IMR-90 (cell line): ENCODE measurements at regions not wholly inside any gene's neighbourhood (a gene's known extent, or its start where the extent isn't known, plus 50 kb on each side); places are given as distances from the start of the nearest gene placed in this dataset.

ENCODE experiments used
- ATAC-seq: fragments of 200-7000 bp; cut with Tn5 transposase; 2 replicates; pipeline ENCODE4 v1.9.1; 2020; ENCODE audit warnings: low read depth, mild to moderate bottlenecking, moderate library complexity
- BruUV-seq: library from RNA; stranded (reverse); fragments of 400-500 nt; replicated peaks from 2 replicates; lab custom pipeline; 2021; lab: Mats Ljungman, UMichigan
- CTCF ChIA-PET: fragments of 300-600 bp; formaldehyde crosslinking; extraction: SDS; loops from one replicate; lab custom pipeline; 2021; ENCODE audit warnings: antibody characterized with exemption; lab: Yijun Ruan, JAX
- POLR2A ChIA-PET: fragments of 300-600 bp; sonication (Branson Sonifier 250); formaldehyde crosslinking; loops from one replicate; lab custom pipeline; 2022; ENCODE audit warnings: antibody characterized with exemption; ENCODE audit not compliant: unreplicated experiment; lab: Charles Lee
- DNase-seq: peaks from one replicate; pipeline ENCODE4 v3.0.0; 2013
- H2AFZ ChIP-seq: replicated peaks from 2 replicates; pipeline ENCODE3; 2013; ENCODE audit warnings: low read length, mild to moderate bottlenecking; ENCODE audit not compliant: poor library complexity
- H2AK5ac ChIP-seq: 2 replicates; pipeline ENCODE4 v1.6.1; 2013; ENCODE audit warnings: low read depth, low read length, inconsistent platforms
- H2AK9ac ChIP-seq: replicated peaks from 2 replicates; pipeline ENCODE3; 2013; ENCODE audit warnings: mild to moderate bottlenecking, low read depth, low read length, moderate library complexity; ENCODE audit not compliant: poor library complexity
- H2BK120ac ChIP-seq: 2 replicates; pipeline ENCODE4 v1.6.1; 2013; ENCODE audit warnings: low read depth, low read length, inconsistent platforms
- H2BK15ac ChIP-seq: 3 replicates; pipeline ENCODE4 v1.6.1; 2013; ENCODE audit warnings: low read depth, low read length, inconsistent platforms
- H2BK20ac ChIP-seq: 2 replicates; pipeline ENCODE4 v1.6.1; 2013; ENCODE audit warnings: low read depth, mild to moderate bottlenecking, inconsistent platforms, low read length, moderate library complexity
- H2BK5ac ChIP-seq: 2 replicates; pipeline ENCODE4 v1.6.1; 2013; ENCODE audit warnings: mild to moderate bottlenecking, low read depth, low read length, inconsistent platforms; ENCODE audit not compliant: poor library complexity, severe bottlenecking
- H3K14ac ChIP-seq: replicated peaks from 2 replicates; pipeline ENCODE4 v1.6.1; 2013; ENCODE audit warnings: low read depth, low read length, inconsistent platforms
- H3K18ac ChIP-seq: 2 replicates; pipeline ENCODE4 v1.6.1; 2013; ENCODE audit warnings: low read depth, low read length, control low read depth
- H3K23ac ChIP-seq: 2 replicates; pipeline ENCODE4 v1.6.1; 2013; ENCODE audit warnings: low read depth, low read length, inconsistent platforms
- H3K27ac ChIP-seq: 2 replicates; pipeline ENCODE4 v1.5.1; 2013; ENCODE audit warnings: mild to moderate bottlenecking, control low read depth, low read length; ENCODE audit not compliant: insufficient read depth
- H3K27me3 ChIP-seq: 2 replicates; pipeline ENCODE4 v1.6.1; 2013; ENCODE audit warnings: low read length; ENCODE audit not compliant: control insufficient read depth, insufficient read depth
- H3K36me3 ChIP-seq: 2 replicates; pipeline ENCODE4 v1.6.1; 2013; ENCODE audit warnings: low read length, mixed read lengths; ENCODE audit not compliant: control insufficient read depth, insufficient read depth
- H3K4ac ChIP-seq: 2 replicates; pipeline ENCODE4 v1.6.1; 2013; ENCODE audit warnings: low read depth, low read length, inconsistent platforms
- H3K4me1 ChIP-seq: 2 replicates; pipeline ENCODE4 v1.6.1; 2013; ENCODE audit warnings: low read length, mixed read lengths; ENCODE audit not compliant: control insufficient read depth, insufficient read depth
- H3K4me2 ChIP-seq: 2 replicates; pipeline ENCODE4 v1.6.1; 2013; ENCODE audit warnings: low read depth, mild to moderate bottlenecking, control low read depth, low read length, moderate library complexity
- H3K4me3 ChIP-seq: 2 replicates; pipeline ENCODE4 v1.5.1; 2013; ENCODE audit warnings: low read depth, mild to moderate bottlenecking, control low read depth, low read length, moderate library complexity; ENCODE audit not compliant: insufficient read depth
- H3K56ac ChIP-seq: 2 replicates; pipeline ENCODE4 v1.6.1; 2013; ENCODE audit warnings: low read length, inconsistent platforms; ENCODE audit not compliant: insufficient read depth; ENCODE audit errors: extremely low read depth
- H3K79me1 ChIP-seq, 2 experiments: 2 replicates each; pipeline ENCODE4 v1.6.1; 2013; ENCODE audit warnings: low read length in 2 of 2, inconsistent platforms in 1 of 2, low read depth in 1 of 2
- H3K9ac ChIP-seq: 2 replicates; pipeline ENCODE4 v1.6.1; 2013; ENCODE audit warnings: low read depth, low read length, control low read depth
- H3K9me1 ChIP-seq: 2 replicates; pipeline ENCODE4 v1.6.1; 2013; ENCODE audit warnings: low read length, inconsistent platforms; ENCODE audit not compliant: insufficient read depth
- H3K9me3 ChIP-seq: 2 replicates; pipeline ENCODE4 v1.6.1; 2013; ENCODE audit warnings: low read length; ENCODE audit not compliant: control insufficient read depth, insufficient read depth
- H4K20me1 ChIP-seq: 2 replicates; pipeline ENCODE4 v1.6.1; 2013; ENCODE audit warnings: low read length, inconsistent platforms; ENCODE audit not compliant: insufficient read depth
- H4K5ac ChIP-seq: 2 replicates; pipeline ENCODE4 v1.6.1; 2013; ENCODE audit warnings: mild to moderate bottlenecking, low read depth, low read length, control low read depth
- H4K8ac ChIP-seq, 2 experiments: 2 replicates each; pipeline ENCODE4 v1.6.1; 2013; ENCODE audit warnings: low read depth in 2 of 2, low read length in 2 of 2, control low read depth in 1 of 2, inconsistent platforms in 1 of 2
- H4K91ac ChIP-seq: 2 replicates; pipeline ENCODE4 v1.6.1; 2013; ENCODE audit warnings: low read depth, low read length, inconsistent platforms; ENCODE audit not compliant: insufficient read depth
- BHLHE40 ChIP-seq: fragments of 150-350 bp; IDR thresholded peaks from 2 replicates; pipeline ENCODE4 v1.6.1; 2016; ENCODE audit warnings: mild to moderate bottlenecking, low read depth, low read length
- CEBPB ChIP-seq: IDR thresholded peaks from 2 replicates; pipeline ENCODE4 v1.6.1; 2012; ENCODE audit warnings: low read depth, low read length, improper control_type of control experiment
- CHD1 ChIP-seq: IDR thresholded peaks from 2 replicates; pipeline ENCODE4 v1.6.1; 2012; ENCODE audit warnings: low read depth, low read length, improper control_type of control experiment
- ELK1 ChIP-seq: fragments of 150-350 bp; IDR thresholded peaks from 2 replicates; pipeline ENCODE4 v1.6.1; 2016; ENCODE audit warnings: low read depth, mild to moderate bottlenecking, low read length, moderate library complexity, borderline replicate concordance
- FOS ChIP-seq: fragments of 150-350 bp; IDR thresholded peaks from 2 replicates; pipeline ENCODE4 v1.6.1; 2016; ENCODE audit warnings: low read depth, low read length
- MAFK ChIP-seq: IDR thresholded peaks from 2 replicates; pipeline ENCODE4 v1.6.1; 2012; ENCODE audit warnings: low read depth, low read length, improper control_type of control experiment
- MAZ ChIP-seq: IDR thresholded peaks from 2 replicates; pipeline ENCODE4 v1.6.1; 2012; ENCODE audit warnings: low read depth, mild to moderate bottlenecking, low read length, improper control_type of control experiment, moderate library complexity, borderline replicate concordance
- MXI1 ChIP-seq: IDR thresholded peaks from 2 replicates; pipeline ENCODE4 v1.6.1; 2012; ENCODE audit warnings: low read depth, mild to moderate bottlenecking, low read length, moderate library complexity, borderline replicate concordance
- NFE2L2 ChIP-seq: fragments of 150-350 bp; IDR thresholded peaks from 2 replicates; pipeline ENCODE4 v1.6.1; 2016; ENCODE audit warnings: low read depth, mild to moderate bottlenecking, low read length
- POLR2A ChIP-seq: IDR thresholded peaks from 2 replicates; pipeline ENCODE4 v1.6.1; 2012; ENCODE audit warnings: mild to moderate bottlenecking, low read depth, low read length
- RAD21 ChIP-seq: IDR thresholded peaks from 2 replicates; pipeline ENCODE4 v1.6.1; 2012; ENCODE audit warnings: low read length, improper control_type of control experiment
- RCOR1 ChIP-seq: IDR thresholded peaks from 2 replicates; pipeline ENCODE4 v1.6.1; 2012; ENCODE audit warnings: mild to moderate bottlenecking, low read length, improper control_type of control experiment; ENCODE audit not compliant: insufficient replicate concordance
- RFX5 ChIP-seq: IDR thresholded peaks from 2 replicates; pipeline ENCODE4 v1.8.0; 2012; ENCODE audit warnings: low read depth, mild to moderate bottlenecking, low read length, moderate library complexity
- SMC3 ChIP-seq: fragments of 150-350 bp; IDR thresholded peaks from 2 replicates; pipeline ENCODE4 v1.6.1; 2016; ENCODE audit warnings: low read depth, mild to moderate bottlenecking, antibody characterized with exemption, low read length, moderate library complexity
- WGBS, 2 experiments: methylation state at CpG; one replicate each; pipeline versions ENCODE4 v1.1.5 to v1.1.7; 2013; ENCODE audit warnings: missing lambda C conversion rate in 2 of 2; ENCODE audit not compliant: insufficient read length in 1 of 2; ENCODE audit errors: extremely low coverage in 2 of 2; 5-methylcytosine and 5-hydroxymethylcytosine counted together
- dilution Hi-C: fragments of 300-500 bp; cut with HindIII; formaldehyde crosslinking; loops from one replicate; pipeline ENCODE4 v1.14.3; 2018; ENCODE audit warnings: low sequenced_read_pairs; ENCODE audit not compliant: unreplicated experiment
- in situ Hi-C: fragments of 300-500 bp; cut with MboI; formaldehyde crosslinking; loops from 3 replicates; pipeline ENCODE4 v1.14.3; 2019; ENCODE audit warnings: low sequenced_read_pairs, inconsistent platforms, mixed read lengths
- intact Hi-C: fragments of 100-400 bp; cut with micrococcal nuclease; formaldehyde crosslinking; loops from 2 replicates; pipeline ENCODE4 v1.10.0; 2022
- TF ChIP-seq, protein P1 (sequence below): conservative IDR thresholded peaks from 2 replicates; pipeline ENCODE4 v1.5.1; 2012; ENCODE audit warnings: mild to moderate bottlenecking, low read depth, low read length, improper control_type of control experiment
- TF ChIP-seq, protein P2 (sequence below): fragments of 150-350 bp; IDR thresholded peaks from 2 replicates; pipeline ENCODE4 v1.6.1; 2017; ENCODE audit warnings: mild to moderate bottlenecking, antibody characterized with exemption, low read length, low read depth

- Histone ChIP-seq H2BK120ac (no peak overlapping the region), H4K5ac (no peak overlapping the region), H3K4me3 (no peak overlapping the region), H3K9me3 (no peaks in the 10 kb centered on the region), H3K4me2 (no peak overlapping the region), H3K9ac (no peak overlapping the region), H4K91ac (no peak overlapping the region), H3K9me1 (no peaks in the 10 kb centered on the region), H3K79me1 (no peaks in the 10 kb centered on the region), H2BK5ac (no peak overlapping the region), H4K20me1 (no peaks in the 10 kb centered on the region), H2AK9ac (no peak overlapping the region), H3K27ac (no peak overlapping the region), H2AK5ac (no peak overlapping the region), H3K23ac (no peak overlapping the region), H3K56ac (no peak overlapping the region), H3K27me3 (peaks cover 18% of the 10 kb centered on the region), H4K8ac (no peak overlapping the region), H2BK20ac (no peak overlapping the region), H3K4ac (no peak overlapping the region), H3K36me3 (no peaks in the 10 kb centered on the region), H3K4me1 (no peaks in the 10 kb centered on the region; the same call in 1 of the 2 replicates), H2AFZ (no peak overlapping the region), H2BK15ac (no peak overlapping the region), H3K18ac (no peak overlapping the region), H3K14ac (no peak overlapping the region)
- dilution Hi-C loops (no loop called here), in situ Hi-C loops (no loop called here), intact Hi-C loops (no loop called here)
- no CpG with 5 or more reads among the region's 1 CpG for WGBS, 2 experiments
- no peak for ATAC-seq
- ChIA-PET CTCF (no interaction called here), POLR2A (no interaction called here)
- BruUV-seq: no TSS peak
- DNase-seq: no peak
- TF ChIP-seq ELK1 (no peak), MAZ (no peak), RCOR1 (no peak), CHD1 (no peak), FOS (no peak), RAD21 (no peak), CEBPB (no peak), BHLHE40 (no peak), MAFK (no peak), RFX5 (no peak), SMC3 (no peak), POLR2A (no peak), NFE2L2 (no peak), MXI1 (no peak)
- TF ChIP-seq, protein P1, sequence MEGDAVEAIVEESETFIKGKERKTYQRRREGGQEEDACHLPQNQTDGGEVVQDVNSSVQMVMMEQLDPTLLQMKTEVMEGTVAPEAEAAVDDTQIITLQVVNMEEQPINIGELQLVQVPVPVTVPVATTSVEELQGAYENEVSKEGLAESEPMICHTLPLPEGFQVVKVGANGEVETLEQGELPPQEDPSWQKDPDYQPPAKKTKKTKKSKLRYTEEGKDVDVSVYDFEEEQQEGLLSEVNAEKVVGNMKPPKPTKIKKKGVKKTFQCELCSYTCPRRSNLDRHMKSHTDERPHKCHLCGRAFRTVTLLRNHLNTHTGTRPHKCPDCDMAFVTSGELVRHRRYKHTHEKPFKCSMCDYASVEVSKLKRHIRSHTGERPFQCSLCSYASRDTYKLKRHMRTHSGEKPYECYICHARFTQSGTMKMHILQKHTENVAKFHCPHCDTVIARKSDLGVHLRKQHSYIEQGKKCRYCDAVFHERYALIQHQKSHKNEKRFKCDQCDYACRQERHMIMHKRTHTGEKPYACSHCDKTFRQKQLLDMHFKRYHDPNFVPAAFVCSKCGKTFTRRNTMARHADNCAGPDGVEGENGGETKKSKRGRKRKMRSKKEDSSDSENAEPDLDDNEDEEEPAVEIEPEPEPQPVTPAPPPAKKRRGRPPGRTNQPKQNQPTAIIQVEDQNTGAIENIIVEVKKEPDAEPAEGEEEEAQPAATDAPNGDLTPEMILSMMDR: no peak
- TF ChIP-seq, protein P2, sequence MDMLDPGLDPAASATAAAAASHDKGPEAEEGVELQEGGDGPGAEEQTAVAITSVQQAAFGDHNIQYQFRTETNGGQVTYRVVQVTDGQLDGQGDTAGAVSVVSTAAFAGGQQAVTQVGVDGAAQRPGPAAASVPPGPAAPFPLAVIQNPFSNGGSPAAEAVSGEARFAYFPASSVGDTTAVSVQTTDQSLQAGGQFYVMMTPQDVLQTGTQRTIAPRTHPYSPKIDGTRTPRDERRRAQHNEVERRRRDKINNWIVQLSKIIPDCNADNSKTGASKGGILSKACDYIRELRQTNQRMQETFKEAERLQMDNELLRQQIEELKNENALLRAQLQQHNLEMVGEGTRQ: no peak
These were observed 171.9 kb upstream of the SPACA1 start for GRCh38 chr6:87875781-87876180.
